Hematopoietic multipotent progenitor cell treated with erythropoietin and hydrocortisone succinate and interleukin-3 and kit ligand, for 4 days (in vitro differentiated cells): ENCODE measurements at regions not wholly inside any gene's neighbourhood (a gene's known extent, or its start where the extent isn't known, plus 50 kb on each side); places are given as distances from the start of the nearest gene placed in this dataset.

ENCODE experiments used
- DNase-seq: peaks from one replicate; pipeline ENCODE4 v3.0.0-alpha.2; 2015

DNA sequence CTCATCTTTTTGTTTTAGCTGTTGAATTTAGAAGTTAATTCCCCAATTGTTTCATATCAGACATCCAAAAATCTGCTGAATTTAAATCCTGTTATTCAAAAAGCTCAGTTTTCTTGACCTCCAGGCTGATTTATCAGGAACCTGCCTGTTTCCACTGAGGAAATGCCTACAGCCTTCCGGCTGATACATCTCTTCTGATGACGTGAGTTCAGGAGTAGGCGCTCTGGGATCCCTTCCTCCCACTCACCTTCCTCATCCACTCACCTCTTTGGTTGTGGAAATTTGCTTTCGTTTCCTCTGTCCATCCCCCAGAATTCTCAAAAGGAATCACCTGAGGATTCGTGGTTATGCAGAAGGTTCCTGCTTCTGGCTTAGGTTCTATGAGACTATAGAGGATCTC lies 55.4 kb upstream of the ALDH1A3 start:
- DNase-seq: no peak

DNA sequence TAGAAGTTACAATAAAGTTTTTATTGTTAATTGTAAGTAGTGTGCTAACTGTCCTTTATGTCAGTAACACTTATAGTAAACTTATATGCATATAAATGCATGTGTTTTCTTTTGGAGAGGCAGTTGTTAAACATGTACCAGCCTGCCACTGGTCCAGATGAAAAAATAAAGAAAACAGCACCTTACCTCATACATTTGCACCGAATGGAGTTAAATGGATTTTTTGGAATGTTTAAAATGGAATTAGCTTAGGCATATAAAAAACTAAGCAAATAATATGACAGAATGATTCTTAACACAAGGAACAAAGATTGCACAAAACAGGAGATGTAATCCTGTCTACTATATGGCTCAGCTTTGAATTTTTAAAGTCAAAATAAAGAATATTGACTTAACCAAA lies 50.2 kb upstream of the ALDH1A3 start:
- no peak for DNase-seq
